Loucy (cell line): ENCODE measurements at regions not wholly inside any gene's neighbourhood (a gene's known extent, or its start where the extent isn't known, plus 50 kb on each side); places are given as distances from the start of the nearest gene placed in this dataset.
"Not testable (repeated sequence)": the region's sequence is repeated elsewhere in the genome, so short reads cannot be mapped to it uniquely, and the experiment has no call there.

Experiments
- H2AFZ ChIP-seq: fragments of 200-600 bp; sonication (generic); 2 replicates; pipeline ENCODE4 v1.6.0; 2016; ENCODE audit warnings: antibody characterized with exemption, mild to moderate bottlenecking, low read length, moderate library complexity
- H3F3A ChIP-seq: fragments of 200-600 bp; 2 replicates; pipeline ENCODE4 v1.6.0; 2016; ENCODE audit warnings: antibody characterized with exemption, low read depth, mild to moderate bottlenecking
- H3K27me3 ChIP-seq: fragments of 200-600 bp; sonication (generic); 2 replicates; pipeline ENCODE4 v1.6.1; 2014; ENCODE audit warnings: low read length, mild to moderate bottlenecking; ENCODE audit not compliant: insufficient read depth, poor library complexity, severe bottlenecking
- H3K36me3 ChIP-seq: fragments of 200-600 bp; sonication (generic); 2 replicates; pipeline ENCODE4 v1.6.1; 2016; ENCODE audit warnings: low read length; ENCODE audit not compliant: insufficient read depth
- H3K4me1 ChIP-seq: fragments of 200-600 bp; sonication (generic); 2 replicates; pipeline ENCODE4 v1.5.1; 2014; ENCODE audit warnings: low read length, mild to moderate bottlenecking; ENCODE audit not compliant: insufficient read depth, poor library complexity, severe bottlenecking
- H3K4me2 ChIP-seq: fragments of 200-600 bp; sonication (generic); 2 replicates; pipeline ENCODE4 v1.6.0; 2014; ENCODE audit warnings: antibody characterized with exemption, low read length, low read depth, mild to moderate bottlenecking; ENCODE audit not compliant: poor library complexity, severe bottlenecking
- H3K4me3 ChIP-seq: fragments of 200-600 bp; sonication (generic); 2 replicates; pipeline ENCODE4 v1.5.1; 2014; ENCODE audit warnings: low read length, mild to moderate bottlenecking, mixed read lengths; ENCODE audit not compliant: poor library complexity, severe bottlenecking
- H3K79me2 ChIP-seq: fragments of 200-600 bp; sonication (generic); 2 replicates; pipeline ENCODE4 v1.6.1; 2014; ENCODE audit warnings: low read length; ENCODE audit not compliant: insufficient read depth
- H3K9ac ChIP-seq: fragments of 200-600 bp; sonication (generic); 2 replicates; pipeline ENCODE4 v1.6.0; 2014; ENCODE audit warnings: mild to moderate bottlenecking, low read depth, low read length, moderate library complexity; ENCODE audit not compliant: poor library complexity, severe bottlenecking
- H3K9me2 ChIP-seq: fragments of 200-600 bp; sonication (generic); replicated peaks from 2 replicates; pipeline ENCODE4 v1.6.1; 2016; ENCODE audit warnings: low read depth, low read length, mixed read lengths
- H3K9me3 ChIP-seq: fragments of 200-600 bp; sonication (generic); 2 replicates; pipeline ENCODE4 v1.6.1; 2014; ENCODE audit warnings: mild to moderate bottlenecking, antibody characterized with exemption, low read length, low read depth; ENCODE audit not compliant: insufficient read depth
- H4K20me1 ChIP-seq: fragments of 200-600 bp; sonication (generic); 2 replicates; pipeline ENCODE4 v1.6.0; 2014; ENCODE audit warnings: antibody characterized with exemption, low read length, mild to moderate bottlenecking; ENCODE audit not compliant: insufficient read depth, poor library complexity, severe bottlenecking
- EZH2phosphoT487 ChIP-seq: fragments of 200-600 bp; IDR thresholded peaks from 2 replicates; pipeline ENCODE4 v1.6.1; 2018; ENCODE audit warnings: antibody characterized with exemption, mild to moderate bottlenecking, moderate library complexity, borderline replicate concordance
- TF ChIP-seq, protein P1 (sequence below): fragments of 200-600 bp; sonication (generic); conservative IDR thresholded peaks from 2 replicates; pipeline ENCODE4 v1.5.1; 2014; ENCODE audit warnings: mild to moderate bottlenecking, antibody characterized with exemption, low read length

DNA sequence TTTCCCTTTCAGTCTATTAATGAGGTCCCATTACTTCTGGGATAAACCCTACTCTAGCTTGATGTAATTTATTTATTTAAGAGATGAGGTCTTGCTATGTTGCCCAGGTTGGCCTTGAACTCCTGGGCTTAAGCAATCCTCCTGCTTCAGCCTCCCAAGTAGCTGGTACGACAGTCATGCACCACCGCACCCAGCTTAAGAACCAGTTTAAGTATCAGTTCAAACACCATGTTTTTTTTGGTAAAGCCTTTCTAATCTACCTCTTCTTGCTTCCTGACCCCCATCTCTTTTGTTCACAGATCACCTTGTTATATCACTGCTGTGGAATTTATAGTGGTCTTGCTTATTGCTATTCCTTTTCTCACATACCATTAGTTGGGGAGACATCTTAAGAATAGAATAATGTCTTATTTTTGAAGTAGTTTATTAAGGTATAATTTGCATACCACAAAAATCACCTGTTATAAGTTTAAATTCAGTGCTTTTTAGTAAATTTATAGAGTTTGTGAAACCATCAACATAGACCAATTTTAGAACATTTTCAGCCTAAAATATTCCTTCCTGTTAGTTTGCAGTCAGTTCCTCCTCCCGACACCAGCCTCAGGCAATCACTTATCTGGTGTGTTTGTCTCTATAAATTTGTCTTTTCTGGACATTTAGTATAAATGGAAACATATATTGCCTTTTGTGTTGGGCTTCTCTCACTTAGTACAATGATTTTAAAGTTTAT is 257.9 kb downstream of the PDCD6IP start:
- H4K20me1 ChIP-seq, result no peaks in the 10 kb centered on the region
- no peaks in the 10 kb centered on the region for H3K36me3 ChIP-seq
- no peaks in the 10 kb centered on the region for H3K27me3 ChIP-seq
- H3K4me3 ChIP-seq, result no peak overlapping the region
- H3F3A ChIP-seq, result no peaks in the 10 kb centered on the region
- H3K79me2 ChIP-seq, result no peaks in the 10 kb centered on the region
- TF ChIP-seq EZH2phosphoT487, result no peak
- TF ChIP-seq, protein P1, sequence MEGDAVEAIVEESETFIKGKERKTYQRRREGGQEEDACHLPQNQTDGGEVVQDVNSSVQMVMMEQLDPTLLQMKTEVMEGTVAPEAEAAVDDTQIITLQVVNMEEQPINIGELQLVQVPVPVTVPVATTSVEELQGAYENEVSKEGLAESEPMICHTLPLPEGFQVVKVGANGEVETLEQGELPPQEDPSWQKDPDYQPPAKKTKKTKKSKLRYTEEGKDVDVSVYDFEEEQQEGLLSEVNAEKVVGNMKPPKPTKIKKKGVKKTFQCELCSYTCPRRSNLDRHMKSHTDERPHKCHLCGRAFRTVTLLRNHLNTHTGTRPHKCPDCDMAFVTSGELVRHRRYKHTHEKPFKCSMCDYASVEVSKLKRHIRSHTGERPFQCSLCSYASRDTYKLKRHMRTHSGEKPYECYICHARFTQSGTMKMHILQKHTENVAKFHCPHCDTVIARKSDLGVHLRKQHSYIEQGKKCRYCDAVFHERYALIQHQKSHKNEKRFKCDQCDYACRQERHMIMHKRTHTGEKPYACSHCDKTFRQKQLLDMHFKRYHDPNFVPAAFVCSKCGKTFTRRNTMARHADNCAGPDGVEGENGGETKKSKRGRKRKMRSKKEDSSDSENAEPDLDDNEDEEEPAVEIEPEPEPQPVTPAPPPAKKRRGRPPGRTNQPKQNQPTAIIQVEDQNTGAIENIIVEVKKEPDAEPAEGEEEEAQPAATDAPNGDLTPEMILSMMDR, result no peak
- no peaks in the 10 kb centered on the region for H3K9me2 ChIP-seq
- H3K4me1 ChIP-seq, result peaks cover 14% of the 10 kb centered on the region
- peak overlapping the region; percentile 21 for H3K4me2 ChIP-seq
- no peaks in the 10 kb centered on the region for H3K9me3 ChIP-seq
- peak overlapping the region; percentile 80 for H2AFZ ChIP-seq
- no peak overlapping the region for H3K9ac ChIP-seq

DNA sequence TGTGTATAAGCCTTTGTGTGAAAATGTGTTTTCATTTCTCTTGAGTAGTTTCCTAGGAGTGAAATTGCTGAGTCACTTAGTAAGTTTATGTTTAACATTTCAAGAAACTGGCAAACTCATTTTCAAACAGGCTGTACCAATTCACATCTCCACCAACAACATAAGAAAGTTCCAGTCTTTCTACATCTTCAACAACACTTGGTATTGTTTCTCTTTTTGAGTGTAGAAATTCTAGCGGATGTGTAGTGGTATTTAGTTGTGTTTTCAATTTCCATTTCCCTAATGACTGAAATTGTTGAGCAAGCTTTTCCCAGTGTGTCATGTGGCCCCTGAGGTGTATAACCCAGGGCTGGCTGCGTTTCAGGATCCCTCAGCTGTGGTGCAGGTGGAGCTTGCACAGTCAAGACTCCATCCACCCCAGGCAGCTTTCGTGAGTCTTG is 258.5 kb downstream of the PDCD6IP start:
- Histone ChIP-seq H3K27me3 (no peaks in the 10 kb centered on the region), H2AFZ (peak overlapping the region; percentile 80), H3K4me3 (no peak overlapping the region), H4K20me1 (no peaks in the 10 kb centered on the region), H3K9me2 (no peaks in the 10 kb centered on the region), H3K4me2 (peak overlapping the region; percentile 21), H3K9me3 (no peaks in the 10 kb centered on the region), H3K9ac (no peak overlapping the region), H3K4me1 (peaks cover 14% of the 10 kb centered on the region), H3F3A (no peaks in the 10 kb centered on the region), H3K36me3 (no peaks in the 10 kb centered on the region), H3K79me2 (no peaks in the 10 kb centered on the region)
- TF ChIP-seq, protein P1, result no peak
- no peak for TF ChIP-seq EZH2phosphoT487

DNA sequence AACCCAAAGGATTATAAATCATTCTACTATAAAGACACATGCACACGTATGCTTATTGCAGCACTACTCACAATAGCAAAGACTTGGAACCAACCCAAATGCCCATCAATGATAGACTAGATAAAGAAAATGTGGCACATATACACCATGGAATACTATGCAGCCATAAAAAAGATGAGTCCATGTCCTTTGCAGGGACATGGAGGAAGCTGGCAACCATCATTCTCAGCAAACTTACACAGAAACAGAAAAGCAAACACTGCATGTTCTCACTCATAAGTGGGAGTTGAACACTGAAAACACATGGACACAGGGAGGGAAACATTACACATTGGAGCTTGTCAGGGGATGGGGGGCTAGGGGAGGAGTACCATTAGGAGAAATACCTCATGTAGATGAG is 262.6 kb downstream of the PDCD6IP start:
- H4K20me1 ChIP-seq, H2AFZ ChIP-seq, H3K36me3 ChIP-seq, H3K9ac ChIP-seq, H3K27me3 ChIP-seq, H3K9me2 ChIP-seq, H3F3A ChIP-seq, H3K9me3 ChIP-seq, H3K79me2 ChIP-seq, H3K4me2 ChIP-seq, H3K4me3 ChIP-seq: not testable (repeated sequence)
- H3K4me1 ChIP-seq, result peaks cover 22% of the 10 kb centered on the region

DNA sequence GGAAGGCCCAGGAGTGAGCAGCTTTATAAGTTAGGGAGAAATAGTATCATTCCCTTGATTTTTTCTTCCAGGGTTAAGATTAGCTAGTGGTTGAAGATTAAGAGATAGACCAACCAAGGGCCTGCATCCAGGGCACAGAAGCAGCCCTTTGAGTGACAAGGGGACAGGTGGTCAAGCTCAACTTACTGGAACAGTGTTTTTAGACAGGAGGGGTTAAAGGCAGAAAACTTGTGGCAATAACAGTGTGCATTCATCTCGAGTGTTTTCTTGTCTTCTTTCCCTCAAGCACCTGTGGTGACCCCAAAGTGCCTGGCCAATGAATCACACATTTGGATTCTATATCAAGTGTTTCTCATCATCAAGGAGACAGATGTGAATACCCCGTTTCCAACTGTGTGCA is 267.5 kb downstream of the PDCD6IP start:
- Histone ChIP-seq H3K4me1 (peaks cover 56% of the 10 kb centered on the region), H3K79me2 (no peaks in the 10 kb centered on the region), H3K36me3 (no peaks in the 10 kb centered on the region), H3F3A (no peaks in the 10 kb centered on the region), H3K4me2 (no peak overlapping the region), H3K9me2 (no peaks in the 10 kb centered on the region), H2AFZ (no peak overlapping the region), H4K20me1 (no peaks in the 10 kb centered on the region), H3K9me3 (peaks cover 7% of the 10 kb centered on the region; the same call in 1 of the 2 replicates), H3K9ac (peak overlapping the region; percentile 2), H3K27me3 (no peaks in the 10 kb centered on the region), H3K4me3 (no peak overlapping the region)
- TF ChIP-seq, protein P1, result no peak
- TF ChIP-seq EZH2phosphoT487, result no peak
